Vagina (tissue), 2 donors: ENCODE measurements at regions not wholly inside any gene's neighbourhood (a gene's known extent, or its start where the extent isn't known, plus 50 kb on each side); places are given as distances from the start of the nearest gene placed in this dataset.

Source experiments
- CTCF ChIP-seq, 3 experiments: fragments of 450-650 bp in 2 of 3; fragments of 200-600 bp in 1 of 3; sonication (generic) in 1 of 3; IDR thresholded peaks; one replicate each; pipeline ENCODE4 v1.5.1; 2017 to 2019; ENCODE audit warnings: antibody characterized with exemption in 3 of 3, mild to moderate bottlenecking in 2 of 3, moderate library complexity in 2 of 3
- POLR2AphosphoS5 ChIP-seq, 2 donors: sonication (generic); formaldehyde crosslinking; IDR thresholded peaks; one replicate each; pipeline ENCODE4 v1.9.0; 2017; ENCODE audit warnings: antibody characterized with exemption in 2 of 2, mild to moderate bottlenecking in 2 of 2, low read depth in 1 of 2; ENCODE audit not compliant: insufficient read depth in 1 of 2

GRCh38 chr4:24126776-24127175, 236.9 kb upstream of the PPARGC1A start:
- no peak for TF ChIP-seq CTCF (IDR thresholded peaks at IDR 0.05)
- no peak for TF ChIP-seq POLR2AphosphoS5 (IDR thresholded peaks at IDR 0.05; ENCODE audit: insufficient read depth in 1 of 2, low read depth in 1 of 2)
